GM12892 (cell line): ENCODE measurements at regions not wholly inside any gene's neighbourhood (a gene's known extent, or its start where the extent isn't known, plus 50 kb on each side); places are given as distances from the start of the nearest gene placed in this dataset.

Experiments
- POLR2A ChIP-seq: IDR thresholded peaks from 2 replicates; pipeline ENCODE4 v1.6.1; 2011; ENCODE audit warnings: low read depth, low read length, control low read depth
- POLR2AphosphoS5 ChIP-seq: IDR thresholded peaks from 2 replicates; pipeline ENCODE4 v1.6.1; 2011; ENCODE audit warnings: low read depth, low read length, control low read depth

- TF ChIP-seq POLR2A: no peak
- TF ChIP-seq POLR2AphosphoS5: no peak
These were observed 267.1 kb downstream of the RPLP1 start for GRCh38 chr15:69719527-69720240.
